Type B pancreatic cell (in vitro differentiated cells): ENCODE measurements at regions not wholly inside any gene's neighbourhood (a gene's known extent, or its start where the extent isn't known, plus 50 kb on each side); places are given as distances from the start of the nearest gene placed in this dataset.

ENCODE experiments used
- DNase-seq: peaks from one replicate; pipeline ENCODE4 v3.0.0; 2021; ENCODE audit warnings: mixed read lengths; ENCODE audit not compliant: unreplicated experiment; ENCODE audit errors: extremely low spot score
- H3K27ac Mint-ChIP-seq: 2 replicates; pipeline ENCODE4 v1.8.0; 2021; ENCODE audit warnings: mild to moderate bottlenecking, mixed read lengths
- H3K27me3 Mint-ChIP-seq: 2 replicates; pipeline ENCODE4 v1.8.0; 2021; ENCODE audit warnings: mixed read lengths
- H3K36me3 Mint-ChIP-seq: 2 replicates; pipeline ENCODE4 v1.8.0; 2021; ENCODE audit warnings: mixed read lengths
- H3K4me1 Mint-ChIP-seq: one replicate; pipeline ENCODE4 v1.8.0; 2021; ENCODE audit warnings: mixed read lengths; ENCODE audit not compliant: unreplicated experiment
- H3K4me3 Mint-ChIP-seq: 2 replicates; pipeline ENCODE4 v1.8.0; 2021; ENCODE audit warnings: mild to moderate bottlenecking, mixed read lengths
- H3K9me3 Mint-ChIP-seq: 2 replicates; pipeline ENCODE4 v1.8.0; 2021; ENCODE audit warnings: mixed read lengths
- CTCF ChIP-seq: fragments of 200-600 bp; sonication (generic); conservative IDR thresholded peaks from 2 replicates; pipeline ENCODE4 v1.5.0; 2021; ENCODE audit warnings: antibody characterized with exemption, mild to moderate bottlenecking

- TF ChIP-seq CTCF: no peak
- Mint-ChIP-seq H3K36me3 (no peaks in the 10 kb centered on the region), H3K9me3 (peaks cover 5% of the 10 kb centered on the region), H3K4me3 (no peak overlapping the region), H3K27me3 (no peaks in the 10 kb centered on the region), H3K4me1 (peaks cover 1% of the 10 kb centered on the region), H3K27ac (no peak overlapping the region)
- peak; percentile 58 for DNase-seq
Measured at GRCh38 chr1:109818988-109819764, 55.5 kb upstream of the EPS8L3 start.

- Mint-ChIP-seq H3K36me3 (no peaks in the 10 kb centered on the region), H3K9me3 (peaks cover 5% of the 10 kb centered on the region), H3K4me1 (no peaks in the 10 kb centered on the region), H3K27ac (no peak overlapping the region), H3K27me3 (no peaks in the 10 kb centered on the region), H3K4me3 (no peak overlapping the region)
- TF ChIP-seq CTCF: no peak
- peak; percentile 62 for DNase-seq
Measured at GRCh38 chr1:109818271-109818987, 54.7 kb upstream of the EPS8L3 start.

DNA sequence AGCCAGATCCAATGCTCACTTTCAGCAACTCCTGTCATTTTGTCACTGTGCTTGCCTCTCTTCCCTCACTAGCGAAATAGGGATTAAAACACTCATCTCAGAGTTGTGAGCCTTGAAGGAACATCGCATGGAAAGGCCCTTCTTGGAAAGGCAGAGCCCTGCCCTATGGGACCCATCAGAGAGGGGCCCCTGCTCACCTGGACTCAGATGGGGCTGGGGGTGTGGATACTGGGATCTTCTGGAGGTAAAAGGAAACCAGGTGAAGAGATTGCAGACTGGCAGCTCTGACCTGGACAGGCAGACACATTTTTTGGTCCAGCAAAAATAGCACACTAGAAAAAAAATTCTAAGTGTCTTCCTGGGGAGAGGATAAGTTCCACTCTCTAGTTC, 54.2 kb upstream of the EPS8L3 start:
- Mint-ChIP-seq H3K4me3 (no peak overlapping the region), H3K9me3 (peaks cover 5% of the 10 kb centered on the region), H3K4me1 (no peaks in the 10 kb centered on the region), H3K36me3 (no peaks in the 10 kb centered on the region), H3K27ac (no peak overlapping the region), H3K27me3 (no peaks in the 10 kb centered on the region)
- TF ChIP-seq CTCF: no peak
- DNase-seq: peak; percentile 36

- H3K36me3 Mint-ChIP-seq: no peaks in the 10 kb centered on the region
- no peaks in the 10 kb centered on the region for H3K4me1 Mint-ChIP-seq
- DNase-seq: no peak
- H3K27me3 Mint-ChIP-seq: no peaks in the 10 kb centered on the region
- no peak overlapping the region for H3K4me3 Mint-ChIP-seq
- H3K27ac Mint-ChIP-seq: no peak overlapping the region
- no peak for TF ChIP-seq CTCF
- H3K9me3 Mint-ChIP-seq: peaks cover 5% of the 10 kb centered on the region
Measured at GRCh38 chr1:109816975-109817535, 53.3 kb upstream of the EPS8L3 start.

GRCh38 chr1:109816175-109816811, 52.6 kb upstream of the EPS8L3 start:
- Mint-ChIP-seq H3K4me3 (no peak overlapping the region), H3K9me3 (peaks cover 5% of the 10 kb centered on the region), H3K27ac (no peak overlapping the region), H3K27me3 (no peaks in the 10 kb centered on the region), H3K4me1 (no peaks in the 10 kb centered on the region), H3K36me3 (no peaks in the 10 kb centered on the region)
- DNase-seq: no peak
- TF ChIP-seq CTCF: no peak
